ENCODE measurements at regions not wholly inside any gene's neighbourhood (a gene's known extent, or its start where the extent isn't known, plus 50 kb on each side); places are given as distances from the start of the nearest gene placed in this dataset.

GRCh38 chr2:235312571-235312970, 181.3 kb upstream of the AGAP1 start (continued):
- no peak for TF ChIP-seq TAF7 (optimal IDR thresholded peaks at IDR 0.05; ENCODE audit: borderline replicate concordance, low read depth, low read length)
- no peak for TF ChIP-seq TEAD4 (IDR thresholded peaks at IDR 0.05; ENCODE audit: low read depth, low read length)
- TF ChIP-seq, protein P1, sequence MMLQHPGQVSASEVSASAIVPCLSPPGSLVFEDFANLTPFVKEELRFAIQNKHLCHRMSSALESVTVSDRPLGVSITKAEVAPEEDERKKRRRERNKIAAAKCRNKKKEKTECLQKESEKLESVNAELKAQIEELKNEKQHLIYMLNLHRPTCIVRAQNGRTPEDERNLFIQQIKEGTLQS (IDR thresholded peaks at IDR 0.05; ENCODE audit: insufficient read depth, low read depth, low read length) = no peak
- TF ChIP-seq RFX5 (IDR thresholded peaks at IDR 0.05; ENCODE audit: borderline replicate concordance, low read depth, low read length) = no peak
- no peak for TF ChIP-seq ASH2L (IDR thresholded peaks at IDR 0.05; ENCODE audit: low read length)
